AML-193 (cell line): ENCODE measurements at regions not wholly inside any gene's neighbourhood (a gene's known extent, or its start where the extent isn't known, plus 50 kb on each side); places are given as distances from the start of the nearest gene placed in this dataset.

ENCODE experiments used
- DNase-seq, 2 experiments: peaks; one replicate each; lab custom pipeline; 2025; lab: John Stamatoyannopoulos, UW

DNA sequence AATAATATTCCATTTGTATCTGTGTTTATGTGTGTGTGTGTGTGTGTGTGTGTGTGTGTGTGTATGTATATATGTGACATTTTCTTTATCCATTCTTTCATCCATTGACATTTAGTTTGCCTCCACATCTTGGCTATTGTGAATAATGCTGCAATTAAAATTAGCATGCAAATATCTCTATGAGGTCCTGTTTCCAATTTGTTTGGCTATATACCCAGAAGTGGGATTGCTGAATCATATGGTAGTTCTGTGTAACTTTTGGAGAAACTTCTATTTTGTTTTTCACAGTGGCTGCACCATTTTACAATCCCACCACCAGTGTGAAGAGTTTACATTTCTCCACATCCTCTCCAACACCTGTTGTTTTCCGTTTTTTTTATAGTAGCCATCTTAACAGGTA lies 53.1 kb downstream of the CH25H start:
- DNase-seq, result no peak

DNA sequence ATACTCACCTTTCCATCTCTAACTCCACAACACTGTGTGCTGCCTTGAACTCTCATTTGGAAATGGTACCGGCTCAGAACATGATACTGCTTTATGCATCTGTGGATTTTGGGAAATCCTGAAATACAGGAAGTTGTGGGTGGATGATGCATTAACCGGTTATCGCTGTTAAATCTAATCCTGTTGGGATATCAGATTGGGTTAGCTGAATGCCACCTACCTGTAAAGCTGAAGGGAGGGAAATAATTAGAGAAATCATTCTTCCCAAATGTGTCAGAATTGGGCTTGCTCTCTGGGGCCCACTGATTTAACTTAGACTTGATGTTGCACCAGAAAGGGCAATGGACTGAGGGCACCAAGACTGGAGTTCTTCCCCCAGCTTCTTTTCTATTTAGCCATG lies 54.0 kb downstream of the CH25H start:
- DNase-seq, result no peak

GRCh38 chr10:89151857-89152256 lies 55.3 kb downstream of the CH25H start:
- DNase-seq, result no peak

DNA sequence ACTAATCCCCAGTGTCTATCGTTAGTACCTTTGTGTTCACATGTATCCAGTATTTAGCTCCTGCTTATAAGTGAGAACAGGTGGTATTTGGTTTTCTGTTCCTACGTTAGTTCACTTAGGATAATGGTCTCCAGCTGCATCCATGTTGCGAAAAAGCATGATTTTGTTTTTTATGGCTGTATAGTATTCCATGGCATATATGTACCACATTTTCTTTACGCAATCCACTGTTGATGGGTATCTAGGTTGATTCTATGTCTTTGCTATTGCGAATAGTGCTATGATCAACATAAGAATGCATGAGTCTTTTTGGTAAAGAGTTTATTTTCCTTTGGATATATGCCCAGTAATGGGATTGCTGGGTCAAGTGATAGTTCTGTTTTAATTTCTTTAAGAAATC lies 59.1 kb downstream of the CH25H start:
- no peak for DNase-seq

DNA sequence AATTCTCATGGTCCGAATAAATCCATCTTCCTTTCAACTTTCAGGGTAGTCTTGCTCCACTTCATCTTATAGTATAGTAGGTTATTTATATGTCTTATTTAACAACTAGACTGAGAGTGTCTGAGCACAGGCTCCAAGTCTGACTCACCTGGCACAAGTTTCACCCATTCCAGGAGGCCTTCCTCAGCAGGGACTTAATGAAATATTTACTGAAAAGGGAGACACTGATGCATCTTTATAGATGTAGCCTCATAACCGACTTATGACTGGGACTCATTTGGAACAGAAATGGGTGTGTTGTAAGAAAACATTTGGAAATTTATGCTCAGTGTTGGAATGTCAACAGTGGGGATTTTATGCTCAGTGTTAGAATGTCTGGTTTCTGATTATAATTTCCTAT lies 59.9 kb downstream of the CH25H start:
- no peak for DNase-seq

GRCh38 chr10:89144836-89145235 lies 62.3 kb downstream of the CH25H start:
- no peak for DNase-seq

DNA sequence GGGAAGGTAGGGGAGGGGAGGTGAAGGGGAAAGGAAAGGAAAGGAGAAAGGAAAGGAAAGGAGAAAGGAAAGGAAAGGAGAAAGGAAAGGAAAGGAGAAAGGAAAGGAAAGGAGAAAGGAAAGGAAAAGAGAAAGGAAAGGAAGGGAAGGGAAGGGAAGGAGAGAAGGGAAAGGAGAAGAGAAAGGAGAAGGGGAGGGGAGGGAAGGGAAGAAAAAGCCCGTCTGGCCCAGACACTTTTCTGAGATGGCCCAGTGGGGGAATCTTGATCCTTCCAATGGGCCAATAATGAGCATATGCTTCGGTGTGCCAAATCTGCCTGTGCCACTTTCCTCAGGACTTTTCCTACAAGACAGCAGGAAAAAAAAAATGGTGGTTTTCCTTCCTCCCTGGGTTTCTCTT lies 64.5 kb downstream of the CH25H start:
- no peak for DNase-seq

DNA sequence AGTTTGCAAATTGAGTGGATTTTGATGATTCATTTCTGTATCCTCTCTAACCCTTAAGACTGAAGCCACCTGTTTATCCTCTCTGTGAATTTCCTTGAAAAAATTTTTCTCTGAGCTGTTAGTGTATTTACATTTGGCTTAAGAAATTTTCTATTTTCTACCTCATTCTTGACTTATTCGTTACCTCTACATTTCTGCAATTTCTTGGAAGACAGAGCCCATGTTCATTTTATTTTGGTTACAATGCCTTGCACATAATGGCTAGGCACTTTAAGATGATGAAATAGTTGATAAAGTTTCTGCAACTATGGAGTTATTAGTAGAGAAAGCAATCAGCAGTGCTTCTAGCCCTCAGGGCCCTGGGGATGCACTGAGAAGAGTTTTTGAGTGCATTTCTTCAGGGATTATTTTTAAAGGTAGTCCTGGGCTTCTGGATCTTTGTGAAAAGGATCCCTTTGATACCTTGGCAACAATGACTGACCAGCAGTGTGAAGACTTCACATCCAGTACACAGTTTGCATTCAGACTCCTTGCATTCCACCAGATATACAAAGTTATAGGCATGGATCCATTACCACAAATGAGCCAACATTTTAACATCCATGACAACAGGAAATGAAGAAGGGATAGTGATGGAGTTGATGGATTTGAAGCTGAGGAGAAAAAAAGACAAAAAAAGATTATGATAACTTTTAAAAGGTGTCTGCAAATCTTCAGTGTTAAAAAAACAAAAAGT lies 68.2 kb downstream of the CH25H start:
- no peak for DNase-seq

GRCh38 chr10:89134963-89135362 lies 72.2 kb downstream of the CH25H start:
- DNase-seq, result peak in 1 of 2 experiments; percentile 7

- peak; percentile 61 to 81 for DNase-seq
Measured at GRCh38 chr10:89129911-89130310, 77.2 kb downstream of the CH25H start.

DNA sequence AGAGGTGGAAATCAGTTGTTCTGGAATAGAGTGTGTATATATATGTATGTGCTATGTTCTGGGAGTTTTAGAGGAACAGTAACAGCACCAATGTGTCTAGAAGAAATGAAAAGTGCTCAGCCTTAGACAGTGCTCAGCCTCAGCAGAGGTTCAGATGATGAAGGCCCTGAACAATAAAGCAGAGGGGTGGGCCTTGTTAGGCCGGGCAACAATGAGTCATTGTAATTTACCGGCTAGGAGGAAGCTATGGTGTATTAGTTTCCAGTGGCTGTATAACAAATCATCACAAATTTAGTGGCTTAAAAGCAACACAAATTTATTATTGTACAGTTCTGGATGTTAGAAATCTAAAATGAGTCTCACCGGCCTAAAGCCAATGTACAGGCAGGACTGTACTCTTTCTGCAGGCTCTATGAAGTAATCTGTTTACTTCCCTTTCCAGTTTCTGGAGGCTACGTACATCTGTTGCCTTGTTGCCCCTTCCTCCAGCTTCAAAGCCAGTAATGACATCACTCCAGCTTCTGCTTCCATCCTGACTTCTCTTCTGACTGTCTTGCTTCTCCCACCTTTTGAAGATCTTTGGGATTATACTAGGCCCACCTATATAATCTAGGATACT lies 84.6 kb downstream of the CH25H start:
- no peak for DNase-seq

DNA sequence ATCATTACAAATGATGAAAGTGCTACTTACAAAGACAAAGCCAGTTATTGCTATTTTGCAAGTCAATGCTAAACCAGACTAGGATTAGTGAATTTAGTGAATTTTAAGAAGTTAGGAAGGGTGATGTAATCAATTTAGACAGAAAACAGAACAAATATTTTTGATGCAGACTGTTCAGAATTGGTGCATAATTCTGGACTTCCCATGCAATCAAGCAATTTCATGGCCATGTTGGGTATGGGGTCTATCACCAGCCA lies 85.4 kb downstream of the CH25H start:
- DNase-seq, result no peak

DNA sequence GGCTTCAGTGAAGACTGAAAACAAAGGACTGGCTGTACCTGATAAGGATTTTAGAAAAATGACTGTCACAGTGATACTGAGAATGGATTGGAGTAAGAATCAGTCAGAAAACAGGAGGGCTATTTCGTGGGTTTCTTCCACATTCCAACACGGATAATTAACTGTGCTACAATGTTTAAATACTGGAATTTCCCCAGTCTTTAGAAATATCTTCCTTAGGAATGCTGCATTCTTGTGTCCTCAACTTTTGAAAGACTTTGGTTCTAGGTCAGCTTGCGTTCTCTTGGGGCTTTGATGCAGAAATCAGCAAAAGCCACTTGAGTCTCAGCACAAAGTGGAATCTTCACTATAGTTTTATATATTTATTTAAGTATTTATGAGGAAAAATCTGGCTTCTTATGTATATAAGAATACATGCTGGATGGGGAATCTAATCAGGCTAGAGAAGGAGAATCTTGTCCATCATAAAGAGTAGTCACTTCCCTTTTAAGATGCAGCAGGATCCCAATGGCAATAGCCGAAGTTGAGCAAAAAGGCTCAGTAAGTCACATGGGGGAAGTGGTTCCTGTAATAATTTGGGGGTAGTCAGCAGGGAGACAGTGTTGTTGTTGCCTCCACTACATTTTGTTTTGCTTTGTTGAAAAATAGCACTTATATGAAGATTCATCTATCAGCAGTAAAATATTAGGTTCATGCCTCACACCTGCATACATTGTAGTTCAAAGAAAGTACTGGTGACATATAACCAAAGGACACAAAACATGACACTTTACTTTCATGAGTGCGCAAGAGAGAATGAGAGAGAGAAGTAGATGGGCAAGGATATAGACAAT lies 86.0 kb downstream of the CH25H start:
- no peak for DNase-seq

DNA sequence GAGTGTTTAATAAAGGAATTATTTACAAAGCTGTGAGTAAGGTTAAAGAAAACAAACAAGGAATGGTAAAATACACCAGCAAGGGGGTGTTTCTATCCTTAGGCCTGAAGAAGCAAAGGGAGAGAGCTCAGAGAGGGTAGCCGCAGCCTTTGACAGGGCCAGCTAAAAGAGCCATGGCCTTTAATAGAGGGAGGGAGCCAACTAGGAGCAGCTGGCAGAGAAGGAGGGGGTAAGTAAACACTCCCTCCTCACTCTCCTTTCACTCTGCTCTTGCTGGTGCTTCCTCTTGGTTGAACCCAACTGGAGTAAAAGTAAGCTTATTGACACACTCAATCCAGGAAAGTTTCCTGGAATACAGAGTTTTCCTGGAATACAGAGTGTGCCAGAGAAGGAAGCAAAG lies 87.5 kb downstream of the CH25H start:
- DNase-seq, result no peak

GRCh38 chr10:89118091-89118490 lies 89.0 kb downstream of the CH25H start:
- no peak for DNase-seq

- peak in 1 of 2 experiments; percentile 12 for DNase-seq
Measured at GRCh38 chr10:89115876-89116627, 91.1 kb downstream of the CH25H start.

- no peak for DNase-seq
Measured at GRCh38 chr10:89114846-89115625, 92.1 kb downstream of the CH25H start.

GRCh38 chr10:89102735-89103134 lies 104.4 kb downstream of the CH25H start:
- no peak for DNase-seq

- no peak for DNase-seq
Measured at GRCh38 chr10:89101943-89102342, 105.2 kb downstream of the CH25H start.

DNA sequence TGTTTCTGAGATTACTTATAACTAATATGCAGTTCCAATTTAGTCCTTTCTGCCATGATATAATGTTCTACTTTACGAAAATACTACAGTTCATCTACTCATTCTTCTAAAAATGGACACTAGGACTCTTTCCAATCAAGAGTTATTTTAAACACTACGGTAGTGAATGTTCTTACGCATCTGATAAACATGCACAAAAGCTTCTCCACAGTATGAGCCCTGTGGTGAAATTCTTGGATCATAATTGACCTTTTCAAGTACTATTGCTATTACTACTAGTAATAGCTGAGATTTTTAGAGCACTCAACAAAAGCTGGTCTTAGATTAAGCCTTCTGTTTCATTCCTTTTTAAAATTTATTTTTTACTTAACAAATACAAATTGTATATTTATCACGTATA lies 106.4 kb downstream of the CH25H start:
- no peak for DNase-seq

- no peak for DNase-seq
Measured at GRCh38 chr10:89097226-89097625, 106.6 kb downstream of the FAS start.
